ENCODE measurements at regions not wholly inside any gene's neighbourhood (a gene's known extent, or its start where the extent isn't known, plus 50 kb on each side); places are given as distances from the start of the nearest gene placed in this dataset.

- ATAC-seq (ENCODE audit: low read depth) (no peak), DNase-seq (no peak)
- Histone ChIP-seq H3K36me3 (replicated peaks in 1 of 2; ENCODE audit: control extremely low read depth in 1 of 2, control insufficient read depth in 1 of 2, extremely low read depth in 1 of 2, insufficient read depth in 2 of 2, low read length in 1 of 2) (no peaks in the 10 kb centered on the region), H2AFZ (ENCODE audit: insufficient read depth, low read depth, low read length, poor library complexity, severe bottlenecking) (no peak overlapping the region), H3K9ac (ENCODE audit: low read length) (no peak overlapping the region), H3K27ac (ENCODE audit: low read length in 2 of 2) (no peak overlapping the region), H4K20me1 (ENCODE audit: control insufficient read depth, insufficient read depth, low read length, poor library complexity, severe bottlenecking) (no peaks in the 10 kb centered on the region), H3K27me3 (replicated peaks in 1 of 4; ENCODE audit: control extremely low read depth in 1 of 4, control insufficient read depth in 3 of 4, insufficient read depth in 4 of 4, low read length in 3 of 4) (no peaks in the 10 kb centered on the region), H3K4me3 (ENCODE audit: control extremely low read depth in 1 of 5, extremely low read depth in 1 of 5, insufficient read depth in 1 of 5, low read depth in 2 of 5, low read length in 4 of 5) (no peak overlapping the region), H3K4me1 (ENCODE audit: control insufficient read depth in 2 of 2, insufficient read depth in 2 of 2, low read length in 2 of 2) (peaks cover 17 to 18% of the 10 kb centered on the region in 2 donors), H3K9me3 (ENCODE audit: control extremely low read depth in 1 of 3, control insufficient read depth in 2 of 3, insufficient read depth in 1 of 3, low read length in 2 of 3) (peaks cover 0 to 3% (median 3%) of the 10 kb centered on the region in 3 donors), H3K79me2 (ENCODE audit: control insufficient read depth, insufficient read depth, low read length) (no peaks in the 10 kb centered on the region), H3K4me2 (replicated peaks; ENCODE audit: low read depth, low read length, poor library complexity, severe bottlenecking) (no peak overlapping the region)
- no CpG with 5 or more reads among the region's 3 CpGs for WGBS (ENCODE audit: insufficient coverage)
- ChIA-PET CTCF (no interaction called here), POLR2A (no interaction called here)
- TF ChIP-seq CTCF (IDR thresholded peaks at IDR 0.05) = no peak
- TF ChIP-seq EZH2 (IDR thresholded peaks at IDR 0.05; ENCODE audit: borderline replicate concordance, insufficient read depth, low read depth, low read length, poor library complexity, severe bottlenecking) = no peak
- intact Hi-C loops (cut with micrococcal nuclease) = no loop called here
- Mint-ChIP-seq H3K27ac (no peak overlapping the region), H3K27me3 (no peaks in the 10 kb centered on the region), H3K4me3 (no peak overlapping the region), H3K9me3 (ENCODE audit: insufficient read depth) (peaks cover 2% of the 10 kb centered on the region), H3K4me1 (peaks cover 25% of the 10 kb centered on the region)
Observed at GRCh38 chr10:108899670-108900069, 1023.6 kb downstream of the XPNPEP1 start.

DNA sequence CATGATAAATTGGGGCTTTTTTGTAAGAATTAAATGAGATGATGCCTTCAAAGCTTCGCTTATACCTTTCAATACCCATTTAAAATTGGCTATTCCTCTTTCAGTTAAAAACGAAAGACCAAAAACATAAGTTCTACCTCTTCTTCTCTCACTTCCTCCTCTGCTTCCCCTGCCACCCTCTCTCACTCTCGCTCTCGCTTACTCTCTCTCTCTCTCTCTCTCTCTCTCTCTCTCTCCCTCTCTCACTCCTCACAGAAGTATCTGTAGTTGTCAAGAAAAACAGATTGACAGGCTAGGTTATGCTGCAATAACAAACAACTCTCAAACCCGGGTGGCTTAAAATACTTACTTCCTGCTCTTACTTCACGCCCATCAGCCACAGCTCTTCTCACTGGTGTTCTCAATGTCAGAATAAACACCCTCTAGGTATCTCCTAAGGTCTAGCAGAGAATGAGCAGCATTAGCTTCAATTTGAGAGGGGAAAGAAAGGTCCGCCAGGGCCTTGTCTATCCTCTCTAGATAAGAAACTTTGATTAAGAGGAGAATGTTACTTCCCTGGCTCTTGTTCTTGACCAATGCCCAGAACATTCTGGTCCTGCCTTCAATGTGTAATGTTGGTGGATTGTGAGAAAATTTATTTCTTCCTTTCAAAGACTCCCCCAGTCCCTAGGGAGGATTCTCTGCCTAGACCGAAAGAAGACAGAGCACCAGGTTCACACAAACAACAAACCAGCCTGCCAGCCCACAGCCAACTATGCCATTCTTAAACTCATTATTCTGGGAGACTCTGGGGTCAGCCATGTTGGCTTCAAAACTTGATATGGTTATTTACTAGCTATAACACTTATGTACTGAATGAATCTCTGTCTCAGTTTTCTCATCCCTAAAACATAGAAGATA lies 1028.7 kb downstream of the XPNPEP1 start:
- Histone ChIP-seq H2AFZ (ENCODE audit: insufficient read depth, low read depth, low read length, poor library complexity, severe bottlenecking) (no peak overlapping the region), H3K9me3 (ENCODE audit: control extremely low read depth in 1 of 3, control insufficient read depth in 2 of 3, insufficient read depth in 1 of 3, low read length in 2 of 3) (peaks cover 1 to 9% (median 5%) of the 10 kb centered on the region in 3 donors), H3K79me2 (ENCODE audit: control insufficient read depth, insufficient read depth, low read length) (no peaks in the 10 kb centered on the region), H3K36me3 (replicated peaks in 1 of 2; ENCODE audit: control extremely low read depth in 1 of 2, control insufficient read depth in 1 of 2, extremely low read depth in 1 of 2, insufficient read depth in 2 of 2, low read length in 1 of 2) (no peaks in the 10 kb centered on the region), H3K4me1 (ENCODE audit: control insufficient read depth in 2 of 2, insufficient read depth in 2 of 2, low read length in 2 of 2) (peaks cover 10 to 15% of the 10 kb centered on the region in 2 donors), H4K20me1 (ENCODE audit: control insufficient read depth, insufficient read depth, low read length, poor library complexity, severe bottlenecking) (no peaks in the 10 kb centered on the region), H3K9ac (ENCODE audit: low read length) (no peak overlapping the region), H3K27ac (ENCODE audit: low read length in 2 of 2) (peak overlapping the region; percentile 36 to 62), H3K4me2 (replicated peaks; ENCODE audit: low read depth, low read length, poor library complexity, severe bottlenecking) (peak overlapping the region; percentile 25), H3K27me3 (replicated peaks in 1 of 4; ENCODE audit: control extremely low read depth in 1 of 4, control insufficient read depth in 3 of 4, insufficient read depth in 4 of 4, low read length in 3 of 4) (no peaks in the 10 kb centered on the region), H3K4me3 (ENCODE audit: control extremely low read depth in 1 of 5, extremely low read depth in 1 of 5, insufficient read depth in 1 of 5, low read depth in 2 of 5, low read length in 4 of 5) (peak overlapping the region in 1 of 5 experiments; percentile 11)
- DNase-seq = peak; percentile 68
- Mint-ChIP-seq H3K27me3 (no peaks in the 10 kb centered on the region), H3K4me1 (peaks cover 25% of the 10 kb centered on the region), H3K4me3 (peak overlapping the region; percentile 76), H3K27ac (peak overlapping the region; percentile 91), H3K9me3 (ENCODE audit: insufficient read depth) (peaks cover 6% of the 10 kb centered on the region)
- intact Hi-C loops (cut with micrococcal nuclease) = loop anchor here (2.0 kb wide), 1 partner anchor 44 kb away; no protein-coding TSS in a partner anchor
- ATAC-seq (ENCODE audit: low read depth) = peak; percentile 80
- ChIA-PET POLR2A (no interaction called here), CTCF (no interaction called here)
- TF ChIP-seq CTCF (IDR thresholded peaks at IDR 0.05) (no peak), EZH2 (IDR thresholded peaks at IDR 0.05; ENCODE audit: borderline replicate concordance, insufficient read depth, low read depth, low read length, poor library complexity, severe bottlenecking) (no peak)
- 51% methylated on average over 2 of the region's 8 CpGs for WGBS (ENCODE audit: insufficient coverage)

All from B cell (primary cell).